Activated CD4-positive, alpha-beta T cell treated with anti-CD3 and anti-CD28 coated beads, Interleukin-2, amount 10 ng/mL, durations not matched to agents 24 days and 14 days (primary cell): ENCODE measurements at regions not wholly inside any gene's neighbourhood (a gene's known extent, or its start where the extent isn't known, plus 50 kb on each side); places are given as distances from the start of the nearest gene placed in this dataset.

ENCODE experiments used
- DNase-seq: peaks from one replicate; pipeline ENCODE4 v3.0.0; 2022
- H3K27ac Mint-ChIP-seq: one replicate; pipeline ENCODE4 v1.8.0; 2022; ENCODE audit warnings: mild to moderate bottlenecking, mixed read lengths
- H3K27me3 Mint-ChIP-seq: one replicate; pipeline ENCODE4 v1.8.0; 2022; ENCODE audit warnings: mixed read lengths
- H3K36me3 Mint-ChIP-seq: one replicate; pipeline ENCODE4 v1.8.0; 2022; ENCODE audit warnings: low read depth, mild to moderate bottlenecking, mixed read lengths
- H3K4me1 Mint-ChIP-seq: one replicate; pipeline ENCODE4 v1.8.0; 2021; ENCODE audit warnings: mixed read lengths
- H3K4me3 Mint-ChIP-seq: one replicate; pipeline ENCODE4 v1.8.0; 2022; ENCODE audit warnings: mild to moderate bottlenecking, moderate library complexity, mixed read lengths
- H3K9me3 Mint-ChIP-seq: one replicate; pipeline ENCODE4 v1.8.0; 2021; ENCODE audit warnings: mixed read lengths
- intact Hi-C: fragments of 100-400 bp; cut with micrococcal nuclease; formaldehyde crosslinking; loops from one replicate; pipeline ENCODE4 v1.15.1; 2023

- DNase-seq: no peak
- Mint-ChIP-seq H3K9me3 (peaks cover 9% of the 10 kb centered on the region), H3K4me1 (no peaks in the 10 kb centered on the region), H3K27ac (no peak overlapping the region), H3K27me3 (no peaks in the 10 kb centered on the region), H3K4me3 (no peak overlapping the region), H3K36me3 (no peaks in the 10 kb centered on the region)
- intact Hi-C loops: no loop called here
Observed at GRCh38 chr9:12141422-12141821, 551.8 kb upstream of the TYRP1 start.

GRCh38 chr9:12155401-12156134 is 537.6 kb upstream of the TYRP1 start:
- Mint-ChIP-seq H3K9me3 (peaks cover 3% of the 10 kb centered on the region), H3K27ac (no peak overlapping the region), H3K4me3 (no peak overlapping the region), H3K4me1 (no peaks in the 10 kb centered on the region), H3K36me3 (no peaks in the 10 kb centered on the region), H3K27me3 (no peaks in the 10 kb centered on the region)
- intact Hi-C loops: no loop called here
- no peak for DNase-seq

- no peak for DNase-seq
- Mint-ChIP-seq H3K4me1 (no peaks in the 10 kb centered on the region), H3K9me3 (peaks cover 4% of the 10 kb centered on the region), H3K27ac (no peak overlapping the region), H3K36me3 (no peaks in the 10 kb centered on the region), H3K4me3 (no peak overlapping the region), H3K27me3 (no peaks in the 10 kb centered on the region)
- intact Hi-C loops: no loop called here
Observed at GRCh38 chr9:12162181-12162815, 530.9 kb upstream of the TYRP1 start.

- H3K4me3 Mint-ChIP-seq: no peak overlapping the region
- no peaks in the 10 kb centered on the region for H3K27me3 Mint-ChIP-seq
- H3K27ac Mint-ChIP-seq: no peak overlapping the region
- H3K36me3 Mint-ChIP-seq: no peaks in the 10 kb centered on the region
- intact Hi-C loops: no loop called here
- no peaks in the 10 kb centered on the region for H3K4me1 Mint-ChIP-seq
- peaks cover 4% of the 10 kb centered on the region for H3K9me3 Mint-ChIP-seq
- no peak for DNase-seq
Observed at GRCh38 chr9:12163723-12164458, 529.3 kb upstream of the TYRP1 start.

GRCh38 chr9:12166518-12166917 is 526.7 kb upstream of the TYRP1 start:
- DNase-seq: no peak
- intact Hi-C loops: no loop called here
- Mint-ChIP-seq H3K36me3 (no peaks in the 10 kb centered on the region), H3K27ac (no peak overlapping the region), H3K4me1 (no peaks in the 10 kb centered on the region), H3K9me3 (peaks cover 4% of the 10 kb centered on the region), H3K27me3 (no peaks in the 10 kb centered on the region), H3K4me3 (no peak overlapping the region)

GRCh38 chr9:12170456-12170855 is 522.7 kb upstream of the TYRP1 start:
- Mint-ChIP-seq H3K4me1 (no peaks in the 10 kb centered on the region), H3K36me3 (no peaks in the 10 kb centered on the region), H3K4me3 (no peak overlapping the region), H3K27me3 (no peaks in the 10 kb centered on the region), H3K9me3 (peaks cover 1% of the 10 kb centered on the region), H3K27ac (no peak overlapping the region)
- DNase-seq: no peak
- intact Hi-C loops: no loop called here

GRCh38 chr9:12178634-12179033 is 514.6 kb upstream of the TYRP1 start:
- intact Hi-C loops: no loop called here
- H3K27me3 Mint-ChIP-seq: no peaks in the 10 kb centered on the region
- no peak overlapping the region for H3K27ac Mint-ChIP-seq
- no peak overlapping the region for H3K4me3 Mint-ChIP-seq
- peaks cover 4% of the 10 kb centered on the region for H3K9me3 Mint-ChIP-seq
- no peaks in the 10 kb centered on the region for H3K4me1 Mint-ChIP-seq
- DNase-seq: no peak
- no peaks in the 10 kb centered on the region for H3K36me3 Mint-ChIP-seq

- no peak for DNase-seq
- intact Hi-C loops: no loop called here
- no peak overlapping the region for H3K4me3 Mint-ChIP-seq
- H3K27me3 Mint-ChIP-seq: no peaks in the 10 kb centered on the region
- no peaks in the 10 kb centered on the region for H3K4me1 Mint-ChIP-seq
- H3K27ac Mint-ChIP-seq: no peak overlapping the region
- no peaks in the 10 kb centered on the region for H3K36me3 Mint-ChIP-seq
- H3K9me3 Mint-ChIP-seq: peaks cover 4% of the 10 kb centered on the region
Observed at GRCh38 chr9:12182806-12183205, 510.4 kb upstream of the TYRP1 start.

GRCh38 chr9:12183321-12183720 is 509.9 kb upstream of the TYRP1 start:
- no peak for DNase-seq
- H3K4me1 Mint-ChIP-seq: no peaks in the 10 kb centered on the region
- peaks cover 4% of the 10 kb centered on the region for H3K9me3 Mint-ChIP-seq
- no peak overlapping the region for H3K27ac Mint-ChIP-seq
- H3K36me3 Mint-ChIP-seq: no peaks in the 10 kb centered on the region
- H3K27me3 Mint-ChIP-seq: no peaks in the 10 kb centered on the region
- intact Hi-C loops: no loop called here
- H3K4me3 Mint-ChIP-seq: no peak overlapping the region

GRCh38 chr9:12185856-12186255 is 507.3 kb upstream of the TYRP1 start:
- H3K27ac Mint-ChIP-seq: no peak overlapping the region
- no peak for DNase-seq
- H3K4me3 Mint-ChIP-seq: no peak overlapping the region
- H3K36me3 Mint-ChIP-seq: no peaks in the 10 kb centered on the region
- H3K27me3 Mint-ChIP-seq: no peaks in the 10 kb centered on the region
- intact Hi-C loops: no loop called here
- H3K4me1 Mint-ChIP-seq: no peaks in the 10 kb centered on the region
- H3K9me3 Mint-ChIP-seq: peaks cover 11% of the 10 kb centered on the region

GRCh38 chr9:12191630-12192029 is 501.6 kb upstream of the TYRP1 start:
- Mint-ChIP-seq H3K27ac (no peak overlapping the region), H3K27me3 (no peaks in the 10 kb centered on the region), H3K36me3 (no peaks in the 10 kb centered on the region), H3K4me3 (no peak overlapping the region), H3K9me3 (peaks cover 15% of the 10 kb centered on the region), H3K4me1 (no peaks in the 10 kb centered on the region)
- intact Hi-C loops: no loop called here
- no peak for DNase-seq

GRCh38 chr9:12194731-12195130 is 498.5 kb upstream of the TYRP1 start:
- no peaks in the 10 kb centered on the region for H3K4me1 Mint-ChIP-seq
- no peaks in the 10 kb centered on the region for H3K36me3 Mint-ChIP-seq
- no peaks in the 10 kb centered on the region for H3K27me3 Mint-ChIP-seq
- no peak for DNase-seq
- intact Hi-C loops: no loop called here
- H3K9me3 Mint-ChIP-seq: peaks cover 13% of the 10 kb centered on the region
- no peak overlapping the region for H3K27ac Mint-ChIP-seq
- no peak overlapping the region for H3K4me3 Mint-ChIP-seq

- Mint-ChIP-seq H3K9me3 (peaks cover 10% of the 10 kb centered on the region), H3K27ac (no peak overlapping the region), H3K4me1 (no peaks in the 10 kb centered on the region), H3K36me3 (no peaks in the 10 kb centered on the region), H3K4me3 (no peak overlapping the region), H3K27me3 (no peaks in the 10 kb centered on the region)
- no peak for DNase-seq
- intact Hi-C loops: no loop called here
Observed at GRCh38 chr9:12195456-12195855, 497.7 kb upstream of the TYRP1 start.

- Mint-ChIP-seq H3K27ac (no peak overlapping the region), H3K4me3 (no peak overlapping the region), H3K27me3 (no peaks in the 10 kb centered on the region), H3K36me3 (no peaks in the 10 kb centered on the region), H3K4me1 (no peaks in the 10 kb centered on the region), H3K9me3 (no peaks in the 10 kb centered on the region)
- intact Hi-C loops: no loop called here
- DNase-seq: no peak
Observed at GRCh38 chr9:12204512-12204911, 488.7 kb upstream of the TYRP1 start.
